ENCODE measurements at regions not wholly inside any gene's neighbourhood (a gene's known extent, or its start where the extent isn't known, plus 50 kb on each side); places are given as distances from the start of the nearest gene placed in this dataset.

DNA sequence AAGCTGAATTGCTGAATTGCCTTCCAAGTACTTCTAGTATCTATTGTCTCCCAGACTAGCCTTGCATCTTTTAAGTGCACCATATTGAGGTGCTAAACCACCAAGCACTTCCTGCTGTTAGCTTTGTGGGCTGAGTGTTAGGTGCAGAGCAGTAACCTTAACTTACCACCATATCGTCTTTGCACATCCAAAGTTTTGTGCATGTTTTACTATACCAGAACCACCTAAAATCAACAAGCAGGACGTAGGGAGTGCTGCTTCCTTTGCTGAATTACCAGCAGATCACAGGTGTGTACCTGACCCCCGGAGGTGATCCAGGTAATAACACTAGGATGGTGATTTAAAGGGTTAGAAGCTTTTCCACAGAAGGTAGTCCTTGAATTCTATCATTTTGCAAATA is 359.9 kb upstream of the HNRNPA3 start:
- no peak overlapping the region for H3K4me3 ChIP-seq (ENCODE audit: low read depth, low read length)

GRCh38 chr2:176854062-176854461 is 358.5 kb upstream of the HNRNPA3 start:
- H3K4me3 ChIP-seq (ENCODE audit: low read depth, low read length): no peak overlapping the region
- no peak for TF ChIP-seq CTCF (IDR thresholded peaks at IDR 0.05; ENCODE audit: borderline replicate concordance, insufficient read depth, low read depth, low read length)

More for the DNA sequence above, 359.9 kb upstream of the HNRNPA3 start:
- TF ChIP-seq CTCF (IDR thresholded peaks at IDR 0.05; ENCODE audit: borderline replicate concordance, insufficient read depth, low read depth, low read length): no peak

GRCh38 chr2:176854878-176855277 is 357.7 kb upstream of the HNRNPA3 start:
- no peak overlapping the region for H3K4me3 ChIP-seq (ENCODE audit: low read depth, low read length)
- no peak for TF ChIP-seq CTCF (IDR thresholded peaks at IDR 0.05; ENCODE audit: borderline replicate concordance, insufficient read depth, low read depth, low read length)

DNA sequence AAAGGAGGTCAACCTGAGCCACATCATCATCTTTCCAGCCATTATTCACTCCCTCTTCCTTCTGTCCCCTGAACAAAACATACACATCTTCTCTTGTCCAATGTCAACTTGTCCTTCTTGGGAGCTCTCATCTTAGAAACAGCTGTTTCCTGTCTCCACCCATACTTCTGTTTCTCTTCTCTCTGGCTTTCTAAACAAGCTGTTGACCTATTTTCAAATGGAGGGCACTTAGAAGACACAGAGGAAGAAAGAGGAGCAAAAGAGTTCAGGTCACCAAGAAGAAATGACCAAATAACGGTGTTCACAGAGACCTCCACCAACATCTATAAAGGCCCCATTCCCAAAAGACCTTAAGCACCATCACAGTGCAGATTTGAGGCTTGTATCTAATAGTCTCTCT is 355.9 kb upstream of the HNRNPA3 start:
- no peak for TF ChIP-seq CTCF (IDR thresholded peaks at IDR 0.05; ENCODE audit: borderline replicate concordance, insufficient read depth, low read depth, low read length)
- H3K4me3 ChIP-seq (ENCODE audit: low read depth, low read length): no peak overlapping the region

GRCh38 chr2:176865336-176865735 is 347.3 kb upstream of the HNRNPA3 start:
- TF ChIP-seq CTCF (IDR thresholded peaks at IDR 0.05; ENCODE audit: borderline replicate concordance, insufficient read depth, low read depth, low read length): no peak
- H3K4me3 ChIP-seq (ENCODE audit: low read depth, low read length): no peak overlapping the region

DNA sequence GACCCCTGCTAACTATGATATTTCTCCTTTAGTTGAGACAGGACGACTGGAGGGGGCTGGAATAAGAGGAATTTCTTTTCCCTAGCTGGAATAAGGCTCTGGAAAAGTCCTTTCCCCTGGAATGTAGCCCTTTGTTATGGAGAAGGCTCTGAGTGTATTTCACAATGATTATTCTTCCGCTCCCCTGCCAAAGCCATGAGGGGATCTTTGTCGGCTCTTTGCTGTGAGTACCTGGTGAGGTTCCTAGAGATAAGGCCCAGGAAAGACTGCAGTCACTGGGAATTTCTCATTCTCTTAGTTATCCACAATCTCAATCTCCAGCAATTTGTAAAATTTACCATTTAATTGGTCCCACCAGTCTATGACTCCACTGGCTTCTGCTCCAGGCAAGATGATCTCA is 340.2 kb upstream of the HNRNPA3 start:
- H3K4me3 ChIP-seq (ENCODE audit: low read depth, low read length): no peak overlapping the region
- TF ChIP-seq CTCF (IDR thresholded peaks at IDR 0.05; ENCODE audit: borderline replicate concordance, insufficient read depth, low read depth, low read length): no peak

DNA sequence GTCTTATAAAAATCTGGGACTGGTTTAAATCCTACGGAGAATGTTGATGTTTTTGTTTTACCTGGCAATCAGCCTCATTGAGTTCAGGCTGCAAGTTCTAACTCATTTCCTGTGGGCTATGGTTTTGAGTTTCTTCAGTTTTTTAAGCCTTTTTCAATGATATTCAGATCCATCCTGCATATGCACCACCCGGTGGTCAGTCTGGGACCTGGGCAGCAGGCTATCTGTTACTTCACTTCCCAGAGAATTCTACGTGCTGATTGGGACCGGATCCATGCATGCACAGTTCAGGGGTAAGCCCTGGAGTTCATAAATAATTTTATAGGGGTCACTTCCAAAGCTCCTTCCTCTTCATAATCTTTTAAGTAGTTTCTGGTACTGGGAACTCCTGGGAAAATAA is 339.2 kb upstream of the HNRNPA3 start:
- H3K4me3 ChIP-seq (ENCODE audit: low read depth, low read length): no peak overlapping the region
- TF ChIP-seq CTCF (IDR thresholded peaks at IDR 0.05; ENCODE audit: borderline replicate concordance, insufficient read depth, low read depth, low read length): no peak

All from GM12875 (cell line).